ENCODE measurements at regions not wholly inside any gene's neighbourhood (a gene's known extent, or its start where the extent isn't known, plus 50 kb on each side); places are given as distances from the start of the nearest gene placed in this dataset.

- ChIA-PET POLR2A (no interaction called here), CTCF (interaction anchor here (0.8 to 1.7 kb wide), 7 partner anchors 30 to 1510 kb away, joined by 3 to 7 read pairs (median 3); no protein-coding TSS in a partner anchor)
- Histone ChIP-seq H3K4me3 (replicated peaks in 1 of 3; ENCODE audit: insufficient read depth in 1 of 3, low read depth in 1 of 3, low read length in 3 of 3) (no peak overlapping the region), H3K36me3 (ENCODE audit: control insufficient read depth in 2 of 2, extremely low read depth in 1 of 2, insufficient read depth in 2 of 2, low read length in 2 of 2) (no peaks in the 10 kb centered on the region), H3K9ac (replicated peaks; ENCODE audit: extremely low read depth, insufficient read depth, low read length) (peak overlapping the region; percentile 53), H3K27ac (ENCODE audit: insufficient read depth, low read depth, low read length) (peak overlapping the region; percentile 69), H3K9me1 (replicated peaks; ENCODE audit: control insufficient read depth, extremely low read depth, insufficient read depth, low read length) (no peaks in the 10 kb centered on the region), H2AFZ (ENCODE audit: low read depth, low read length) (no peak overlapping the region), H3K79me2 (ENCODE audit: control insufficient read depth, insufficient read depth, low read length) (no peaks in the 10 kb centered on the region), H3K4me1 (ENCODE audit: control insufficient read depth, extremely low read depth, insufficient read depth, low read length) (peaks cover 35% of the 10 kb centered on the region), H3K4me2 (ENCODE audit: insufficient read depth, low read length) (peak overlapping the region; percentile 30), H3K27me3 (ENCODE audit: control insufficient read depth in 2 of 2, insufficient read depth in 2 of 2, low read length in 2 of 2) (no peaks in the 10 kb centered on the region), H4K20me1 (replicated peaks; ENCODE audit: control insufficient read depth, extremely low read depth, insufficient read depth, low read length) (no peaks in the 10 kb centered on the region), H3K9me3 (replicated peaks; ENCODE audit: control insufficient read depth, insufficient read depth, low read length) (no peaks in the 10 kb centered on the region)
- DNase-seq (ENCODE audit: low read depth, low spot score) (peak; percentile 95), FAIRE-seq (peak; percentile 71)
- BruUV-seq (replicated peaks): no TSS peak
- TF ChIP-seq POLR2AphosphoS5 (IDR thresholded peaks at IDR 0.05; ENCODE audit: insufficient read depth, low read depth, low read length): peak; percentile 51
- no peak for TF ChIP-seq CTCF (IDR thresholded peaks at IDR 0.05; ENCODE audit: extremely low read depth in 1 of 2, insufficient read depth in 1 of 2, low read depth in 1 of 2, low read length in 2 of 2)
- peak; percentile 96 for TF ChIP-seq GATA2 (IDR thresholded peaks at IDR 0.05; ENCODE audit: insufficient read depth, insufficient read length, low read depth, low read length)
- TF ChIP-seq MAX (IDR thresholded peaks at IDR 0.05; ENCODE audit: insufficient read depth, insufficient read length): no peak
- peak; percentile 54 for TF ChIP-seq JUN (IDR thresholded peaks at IDR 0.05; ENCODE audit: borderline replicate concordance, insufficient read depth, insufficient read length, low read depth)
- TF ChIP-seq MYC (IDR thresholded peaks at IDR 0.05; ENCODE audit: low read depth, low read length): no peak
- TF ChIP-seq FOS (IDR thresholded peaks at IDR 0.05; ENCODE audit: borderline replicate concordance, insufficient read depth, low read length): peak; percentile 47
- no peak for TF ChIP-seq EZH2 (IDR thresholded peaks at IDR 0.05; ENCODE audit: borderline replicate concordance, low read depth, low read length, severe bottlenecking)
- TF ChIP-seq POLR2A (IDR thresholded peaks at IDR 0.05; ENCODE audit: low read depth, low read length): peak; percentile 66
- intact Hi-C loops (cut with micrococcal nuclease): loop anchor here (1.0 to 10.0 kb wide), 17 partner anchors 30 to 1238 kb away; no protein-coding TSS in a partner anchor
- dilution Hi-C loops (cut with MboI; ENCODE audit: extremely low pct_ligation_motif_present, low sequenced_read_pairs): no loop called here
Observed at GRCh38 chr3:178382449-178383061, 153.7 kb upstream of the KCNMB2 start.
